HG03097 (cell line): ENCODE measurements at regions not wholly inside any gene's neighbourhood (a gene's known extent, or its start where the extent isn't known, plus 50 kb on each side); places are given as distances from the start of the nearest gene placed in this dataset.
"Not testable (repeated sequence)": the region's sequence is repeated elsewhere in the genome, so short reads cannot be mapped to it uniquely, and the experiment has no call there.

Experiments
- ATAC-seq: cut with Tn5 transposase; IDR thresholded peaks from one replicate; pipeline ENCODE4 v1.9.1; 2021; ENCODE audit not compliant: unreplicated experiment, low FRiP score

DNA sequence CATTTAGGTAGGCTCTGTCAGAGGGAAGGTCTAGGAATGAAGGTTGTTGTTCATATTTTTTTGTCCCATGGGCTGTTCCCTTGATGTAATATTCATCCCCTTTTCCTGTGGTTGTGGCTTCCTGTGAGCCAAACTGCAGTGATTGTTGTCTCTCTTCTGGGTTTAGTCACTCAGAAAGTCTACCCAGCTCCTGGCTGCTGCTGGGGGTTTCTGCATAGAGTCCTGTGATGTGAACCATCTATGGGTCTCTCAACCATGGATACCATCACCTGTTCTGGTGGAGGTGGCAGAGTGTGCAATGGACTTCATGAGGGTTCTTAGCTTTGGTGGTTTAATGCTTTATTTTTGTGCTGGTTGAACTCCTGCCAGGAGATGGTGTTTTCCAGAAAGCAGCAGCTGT is 122.8 kb downstream of the ZC4H2 start:
- no peak for ATAC-seq

DNA sequence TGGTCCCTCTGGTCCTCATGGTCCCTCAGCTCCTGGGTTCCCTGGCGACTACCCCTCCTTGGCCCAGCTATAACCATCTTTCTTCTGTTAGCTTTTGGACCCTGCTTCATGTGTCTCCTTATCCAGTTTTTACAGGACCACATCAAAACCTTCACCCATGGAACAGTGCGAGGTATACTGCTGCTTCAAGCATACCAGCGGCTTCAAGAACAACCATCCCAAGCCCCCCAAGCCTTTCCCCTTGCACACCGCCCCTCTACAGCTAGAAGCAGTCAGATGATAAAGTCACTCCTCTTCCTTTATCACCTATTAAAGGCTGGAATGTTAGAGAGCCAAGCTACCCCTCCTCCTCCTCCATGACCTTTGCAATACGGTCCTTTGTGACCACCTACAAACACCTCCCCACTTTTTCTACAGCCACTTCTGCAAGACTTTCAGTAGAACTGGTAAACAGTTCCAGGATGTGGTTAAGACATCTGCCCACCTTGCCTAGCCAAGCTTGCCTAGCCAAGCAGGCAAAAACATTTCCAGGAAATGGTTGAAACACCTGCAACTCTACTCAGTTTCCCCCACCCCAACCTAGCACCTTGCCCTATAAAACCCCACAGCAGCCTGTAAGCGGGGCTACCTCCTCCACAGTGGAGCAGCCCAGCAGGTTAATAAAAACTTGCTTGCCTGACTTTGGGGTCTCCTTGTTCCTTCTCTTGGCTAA is 125.7 kb downstream of the ZC4H2 start:
- no peak for ATAC-seq

DNA sequence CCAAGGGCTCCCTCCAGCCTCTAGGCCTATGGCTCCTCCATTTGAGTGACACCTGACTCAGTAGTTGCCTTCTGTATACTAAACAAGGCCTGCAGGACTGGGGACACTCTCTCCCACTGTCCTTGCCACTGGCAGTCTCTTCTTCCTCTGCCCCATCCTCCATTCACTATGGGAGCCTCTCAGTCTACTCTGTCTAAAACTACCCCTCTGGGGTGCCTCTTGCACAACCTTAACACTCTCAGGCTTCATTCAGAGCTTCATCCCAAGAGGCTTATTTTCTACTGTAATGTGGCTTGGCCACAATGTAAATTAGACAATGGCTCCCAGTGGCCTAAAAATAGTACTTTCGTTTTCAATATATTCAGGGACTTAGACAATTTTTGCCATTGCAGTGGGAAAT is 133.0 kb downstream of the ZC4H2 start:
- ATAC-seq, result no peak

DNA sequence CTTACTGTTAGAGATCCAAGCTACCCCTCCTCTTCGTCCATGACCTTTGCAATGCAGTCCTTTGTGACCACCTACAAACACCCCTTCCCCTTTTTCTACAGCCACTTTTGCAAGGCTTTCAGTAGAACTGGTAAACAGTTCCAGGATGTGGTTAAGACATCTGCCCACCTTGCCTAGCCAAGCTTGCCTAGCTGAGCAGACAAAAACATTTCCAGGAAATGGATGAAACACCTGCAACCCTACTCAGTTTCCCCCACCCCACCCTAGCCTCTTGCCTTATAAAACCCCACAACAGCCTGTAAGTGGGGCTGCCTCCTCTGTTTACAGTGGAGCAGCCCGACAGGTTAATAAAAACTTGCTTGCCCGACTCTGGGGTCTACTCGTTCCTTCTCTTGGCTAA is 133.8 kb downstream of the ZC4H2 start:
- peak; percentile 67 for ATAC-seq

DNA sequence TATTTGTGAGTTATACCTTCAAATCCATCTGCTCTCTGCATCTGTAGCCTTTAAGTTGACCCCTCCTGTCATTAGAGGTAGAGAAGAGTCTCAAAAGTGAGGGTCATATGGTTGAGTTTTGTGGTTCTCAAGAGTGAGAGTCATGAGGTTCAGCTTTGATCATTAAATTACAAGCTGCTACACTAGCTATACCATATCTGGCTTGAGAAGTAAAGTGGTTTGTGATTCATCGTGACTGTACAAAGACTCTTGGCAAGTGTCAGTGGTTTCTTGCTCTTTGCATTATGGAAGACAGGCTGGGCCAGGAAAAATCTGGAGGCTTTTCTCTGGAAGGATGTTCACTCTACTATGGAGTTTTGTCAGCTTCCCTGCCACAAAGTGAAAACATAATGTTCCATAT is 170.6 kb downstream of the ZC4H2 start:
- ATAC-seq, result no peak

DNA sequence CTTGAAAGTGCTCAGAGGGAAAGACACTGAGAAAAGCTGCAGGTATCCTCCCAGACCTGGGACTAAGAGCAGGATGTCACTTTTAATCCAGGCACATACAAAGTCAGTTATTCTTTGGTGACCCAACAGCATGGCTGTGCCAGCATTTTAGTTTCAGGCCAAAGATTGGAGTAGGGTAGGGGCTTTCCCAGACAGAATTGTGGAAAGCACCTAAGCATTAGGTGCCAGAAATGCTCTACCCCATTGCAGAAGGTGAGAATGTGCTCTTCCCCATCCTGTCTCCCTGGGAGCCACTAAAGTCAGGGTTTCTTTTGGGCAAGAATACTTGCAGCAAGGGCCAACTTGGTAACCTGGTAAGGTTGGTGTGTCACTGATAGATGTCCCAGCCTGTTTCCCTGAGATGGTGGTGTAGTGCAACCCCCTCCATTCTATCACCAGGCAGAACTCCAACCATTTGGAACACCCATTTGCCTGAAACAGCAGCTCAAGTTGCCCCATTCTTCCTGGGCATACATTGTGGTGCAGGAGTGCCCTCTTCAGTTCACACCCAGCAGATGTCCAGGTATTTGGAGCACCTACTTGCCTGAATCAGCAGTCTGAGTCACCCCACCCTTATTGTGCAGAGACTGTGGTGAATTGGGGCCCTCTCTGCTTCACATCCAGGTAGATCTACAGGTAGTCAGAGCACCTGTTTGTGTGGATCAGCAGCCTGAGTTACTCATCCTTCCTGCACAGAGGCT is 183.5 kb downstream of the ZC4H2 start:
- no peak for ATAC-seq

DNA sequence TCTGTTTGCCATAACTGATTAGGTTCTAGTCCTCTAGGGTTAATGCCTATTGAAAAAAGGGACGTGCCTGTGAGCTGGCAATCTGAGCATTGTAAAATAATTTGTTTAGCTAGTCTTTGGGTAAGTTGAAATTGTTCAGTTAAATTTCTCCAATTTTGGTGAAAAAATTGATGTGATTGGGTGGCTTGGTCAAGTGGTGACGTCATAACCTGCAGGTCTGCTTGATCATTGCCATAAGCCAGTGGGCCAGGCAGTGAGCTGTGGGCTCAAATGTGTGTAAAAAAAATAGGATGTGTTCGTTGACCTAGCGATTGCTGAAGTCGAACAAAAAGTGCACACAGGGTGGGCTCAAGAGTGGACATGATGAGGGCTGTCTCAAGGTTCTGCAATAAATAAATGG is 193.3 kb downstream of the ZC4H2 start:
- no peak for ATAC-seq

DNA sequence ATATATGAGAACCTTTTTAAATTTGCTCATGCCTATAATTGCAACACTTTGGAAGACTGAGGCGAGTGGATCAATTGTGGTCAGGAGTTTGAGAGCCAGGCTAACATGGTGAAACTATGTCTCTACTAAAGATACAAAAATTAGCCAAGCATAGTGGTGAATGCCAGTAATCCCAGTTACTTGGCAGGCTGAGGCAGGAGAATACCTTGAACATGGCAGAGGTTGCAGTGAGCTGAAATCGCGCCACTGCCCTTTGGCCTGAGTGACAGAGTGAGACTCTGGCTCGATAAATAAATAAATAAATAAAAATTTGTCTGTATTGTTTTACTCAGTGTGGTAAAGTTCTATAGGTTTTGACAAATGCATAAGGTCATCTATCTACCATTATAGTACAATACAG is 218.2 kb downstream of the ZC4H2 start:
- no peak for ATAC-seq

DNA sequence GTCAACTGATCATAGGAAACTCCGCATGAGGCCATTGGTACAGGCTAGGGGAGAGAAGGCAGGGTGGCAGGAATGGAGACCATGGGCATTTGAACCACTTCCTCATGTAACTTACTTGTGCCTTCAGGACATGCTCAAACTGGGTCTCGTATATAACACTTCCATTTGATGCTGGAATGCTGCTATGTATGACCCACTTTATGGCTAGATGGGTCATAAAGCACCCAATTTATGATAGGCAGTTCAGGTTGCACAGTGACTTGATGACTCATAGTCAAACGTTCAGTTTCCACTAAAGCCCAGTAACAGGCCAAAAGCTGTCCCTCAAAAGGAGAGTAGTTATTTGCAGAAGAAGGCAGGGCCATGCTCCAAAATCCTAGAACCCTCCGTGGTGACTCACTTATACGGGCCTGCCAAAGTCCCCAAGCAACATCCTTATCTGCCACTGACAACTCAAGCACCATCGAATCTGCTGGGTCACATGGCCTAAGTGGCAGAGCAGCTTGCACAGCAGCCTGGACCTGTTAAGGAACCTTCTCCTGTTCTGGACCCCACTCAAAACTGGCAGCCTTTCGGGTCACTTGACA is 236.4 kb downstream of the ZC4H2 start:
- no peak for ATAC-seq

DNA sequence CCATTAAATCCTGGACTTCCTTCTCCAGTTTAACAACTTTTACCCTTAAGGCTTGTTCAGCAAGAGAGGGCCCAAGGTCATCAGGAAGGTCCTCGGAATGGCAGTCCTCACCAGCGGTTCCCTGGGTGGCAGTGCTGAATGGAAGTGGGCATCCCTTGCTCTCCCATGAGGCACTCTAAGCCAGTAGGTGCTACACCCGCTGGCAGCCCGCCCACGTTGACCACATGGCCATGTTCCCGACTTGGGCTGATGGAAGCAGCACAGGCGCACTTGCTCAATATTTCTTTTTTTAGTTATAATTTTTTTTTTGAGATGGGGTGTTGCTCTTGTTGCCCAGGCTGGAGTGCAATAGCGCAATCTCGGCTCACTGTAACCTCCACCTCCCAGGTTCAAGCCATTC is 277.9 kb downstream of the ZC4H2 start:
- ATAC-seq, result no peak

DNA sequence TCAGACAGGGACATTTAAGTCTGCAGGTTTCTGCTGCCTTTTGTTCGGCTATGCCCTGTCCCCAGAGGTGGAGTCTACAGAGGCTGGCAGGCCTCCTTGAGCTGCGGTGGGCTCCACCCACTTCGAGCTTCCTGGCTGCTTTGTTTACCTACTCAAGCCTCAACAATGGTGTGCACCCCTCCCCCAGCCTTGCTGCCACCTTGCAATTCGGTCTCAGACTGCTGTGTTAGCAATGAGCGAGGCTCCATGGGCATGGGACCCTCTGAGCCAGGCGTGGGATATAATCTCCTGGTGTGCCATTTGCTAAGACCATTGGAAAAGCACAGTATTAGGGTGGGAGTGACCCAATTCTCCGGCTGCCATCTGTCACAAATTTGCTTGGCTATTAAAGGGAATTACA is 280.9 kb downstream of the ZC4H2 start:
- not testable (repeated sequence) for ATAC-seq

DNA sequence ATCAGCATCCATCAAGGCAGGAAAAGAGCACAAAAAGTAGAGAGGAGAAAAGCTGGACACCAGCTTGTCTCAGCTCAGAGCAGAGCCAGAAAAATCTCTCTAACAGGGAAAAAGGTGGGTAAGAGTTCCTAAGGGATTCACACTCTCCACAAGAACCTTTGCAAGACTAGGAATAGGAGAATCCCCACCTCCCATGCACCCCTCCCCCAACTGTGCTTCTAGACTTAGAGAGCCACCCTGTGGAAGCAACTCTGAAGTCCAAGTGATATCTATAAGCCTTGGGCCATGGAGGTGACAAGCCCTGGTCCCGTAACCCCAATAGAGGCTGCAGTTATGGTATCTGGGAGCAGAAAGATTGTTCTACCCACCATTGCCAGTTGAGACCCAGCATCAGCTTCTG is 267.6 kb upstream of the MTMR8 start:
- no peak for ATAC-seq

DNA sequence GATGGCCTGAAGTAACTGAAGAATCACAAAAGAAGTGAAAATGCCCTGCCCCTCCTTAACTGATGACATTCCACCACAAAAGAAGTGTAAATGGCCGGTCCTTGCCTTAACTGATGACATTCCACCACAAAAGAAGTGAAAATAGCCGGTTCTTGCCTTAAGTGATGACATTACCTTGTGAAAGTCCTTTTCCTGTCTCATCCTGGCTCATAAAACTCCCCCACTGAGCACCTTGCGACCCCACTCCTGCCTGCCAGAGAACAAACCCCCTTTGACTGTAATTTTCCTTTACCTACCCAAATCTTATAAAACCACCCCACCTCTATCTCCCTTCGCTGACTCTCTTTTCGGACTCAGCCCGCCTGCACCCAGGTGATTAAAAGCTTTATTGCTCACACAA is 262.0 kb upstream of the MTMR8 start:
- ATAC-seq, result not testable (repeated sequence)

DNA sequence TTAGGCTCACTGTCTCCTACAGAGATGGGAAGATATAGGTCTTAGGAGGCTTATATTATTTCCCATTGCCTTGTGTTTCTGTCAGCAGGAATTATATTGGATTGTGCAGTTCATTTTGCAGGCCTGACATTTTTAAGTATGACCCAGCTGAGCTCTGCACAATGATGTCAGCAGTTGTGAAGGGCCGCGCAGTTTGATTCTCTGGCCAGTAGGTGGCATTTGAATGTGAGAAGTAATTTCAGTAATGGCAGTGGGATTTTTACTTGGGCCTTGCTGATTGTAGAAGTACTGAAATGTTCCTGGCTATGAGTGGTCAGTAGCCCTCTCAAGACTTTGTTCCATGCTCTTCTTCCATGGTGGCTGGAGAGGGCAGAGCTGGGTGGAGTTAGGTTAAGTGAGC is 247.2 kb upstream of the MTMR8 start:
- no peak for ATAC-seq
